Activated CD8-positive, alpha-beta T cell treated with anti-CD3 and anti-CD28 coated beads for 36 hours (primary cell): ENCODE measurements at regions not wholly inside any gene's neighbourhood (a gene's known extent, or its start where the extent isn't known, plus 50 kb on each side); places are given as distances from the start of the nearest gene placed in this dataset.

ENCODE experiments used
- ATAC-seq: fragments of 200-7000 bp; cut with Tn5 transposase; one replicate; pipeline ENCODE4 v1.10.0; 2021; ENCODE audit warnings: mild to moderate bottlenecking, moderate library complexity
- CTCF ChIA-PET: fragments of 350-600 bp; sonication (Branson Sonifier 250); formaldehyde crosslinking; loops from one replicate; lab custom pipeline; 2021; ENCODE audit warnings: antibody characterized with exemption; lab: Charles Lee
- POLR2A ChIA-PET: fragments of 350-600 bp; sonication (Branson Sonifier 250); formaldehyde crosslinking; loops from one replicate; lab custom pipeline; 2021; ENCODE audit warnings: antibody characterized with exemption; lab: Charles Lee
- DNase-seq: peaks from one replicate; pipeline ENCODE4 v3.0.0-alpha.2; 2020
- H3K27ac Mint-ChIP-seq: one replicate; pipeline ENCODE4 v1.8.0; 2021; ENCODE audit warnings: mild to moderate bottlenecking, mixed read lengths
- H3K27me3 Mint-ChIP-seq: one replicate; pipeline ENCODE4 v1.8.0; 2021; ENCODE audit warnings: mixed read lengths
- H3K36me3 Mint-ChIP-seq: one replicate; pipeline ENCODE4 v1.8.0; 2021; ENCODE audit warnings: low read depth, mixed read lengths
- H3K4me1 Mint-ChIP-seq: one replicate; pipeline ENCODE4 v1.8.0; 2021; ENCODE audit warnings: low read depth, mixed read lengths
- H3K4me3 Mint-ChIP-seq: one replicate; pipeline ENCODE4 v1.8.0; 2021; ENCODE audit warnings: mild to moderate bottlenecking, moderate library complexity, mixed read lengths
- H3K9me3 Mint-ChIP-seq: one replicate; pipeline ENCODE4 v1.8.0; 2021; ENCODE audit warnings: mixed read lengths
- intact Hi-C: fragments of 100-400 bp; cut with micrococcal nuclease; formaldehyde crosslinking; loops from one replicate; pipeline ENCODE4 v1.10.0; 2022
- TF ChIP-seq, protein P1 (sequence below): fragments of 200-600 bp; IDR thresholded peaks from one replicate; pipeline ENCODE4 v1.8.0; 2022; ENCODE audit warnings: antibody characterized with exemption, mild to moderate bottlenecking

- no peak for DNase-seq
- H3K27ac Mint-ChIP-seq = no peak overlapping the region
- intact Hi-C loops = no loop called here
- no peaks in the 10 kb centered on the region for H3K4me1 Mint-ChIP-seq
- H3K27me3 Mint-ChIP-seq = no peaks in the 10 kb centered on the region
- POLR2A ChIA-PET = no interaction called here
- no peaks in the 10 kb centered on the region for H3K9me3 Mint-ChIP-seq
- no peaks in the 10 kb centered on the region for H3K36me3 Mint-ChIP-seq
- no peak for ATAC-seq
- CTCF ChIA-PET = no interaction called here
- TF ChIP-seq, protein P1, sequence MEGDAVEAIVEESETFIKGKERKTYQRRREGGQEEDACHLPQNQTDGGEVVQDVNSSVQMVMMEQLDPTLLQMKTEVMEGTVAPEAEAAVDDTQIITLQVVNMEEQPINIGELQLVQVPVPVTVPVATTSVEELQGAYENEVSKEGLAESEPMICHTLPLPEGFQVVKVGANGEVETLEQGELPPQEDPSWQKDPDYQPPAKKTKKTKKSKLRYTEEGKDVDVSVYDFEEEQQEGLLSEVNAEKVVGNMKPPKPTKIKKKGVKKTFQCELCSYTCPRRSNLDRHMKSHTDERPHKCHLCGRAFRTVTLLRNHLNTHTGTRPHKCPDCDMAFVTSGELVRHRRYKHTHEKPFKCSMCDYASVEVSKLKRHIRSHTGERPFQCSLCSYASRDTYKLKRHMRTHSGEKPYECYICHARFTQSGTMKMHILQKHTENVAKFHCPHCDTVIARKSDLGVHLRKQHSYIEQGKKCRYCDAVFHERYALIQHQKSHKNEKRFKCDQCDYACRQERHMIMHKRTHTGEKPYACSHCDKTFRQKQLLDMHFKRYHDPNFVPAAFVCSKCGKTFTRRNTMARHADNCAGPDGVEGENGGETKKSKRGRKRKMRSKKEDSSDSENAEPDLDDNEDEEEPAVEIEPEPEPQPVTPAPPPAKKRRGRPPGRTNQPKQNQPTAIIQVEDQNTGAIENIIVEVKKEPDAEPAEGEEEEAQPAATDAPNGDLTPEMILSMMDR = no peak
- H3K4me3 Mint-ChIP-seq = no peak overlapping the region
These were observed 106.6 kb upstream of the ATP2B1 start for GRCh38 chr12:89815225-89815624.

GRCh38 chr12:89803412-89803811, 94.8 kb upstream of the ATP2B1 start:
- Mint-ChIP-seq H3K36me3 (no peaks in the 10 kb centered on the region), H3K27ac (no peak overlapping the region), H3K4me3 (no peak overlapping the region), H3K4me1 (no peaks in the 10 kb centered on the region), H3K27me3 (no peaks in the 10 kb centered on the region), H3K9me3 (no peaks in the 10 kb centered on the region)
- DNase-seq (no peak), ATAC-seq (no peak)
- intact Hi-C loops = no loop called here
- ChIA-PET POLR2A (no interaction called here), CTCF (no interaction called here)
- TF ChIP-seq, protein P1 = no peak

GRCh38 chr12:89801284-89801683, 92.6 kb upstream of the ATP2B1 start:
- DNase-seq (no peak), ATAC-seq (no peak)
- H3K27me3 Mint-ChIP-seq = no peaks in the 10 kb centered on the region
- H3K27ac Mint-ChIP-seq = no peak overlapping the region
- no peaks in the 10 kb centered on the region for H3K9me3 Mint-ChIP-seq
- POLR2A ChIA-PET = no interaction called here
- intact Hi-C loops = no loop called here
- TF ChIP-seq, protein P1 = no peak
- H3K36me3 Mint-ChIP-seq = no peaks in the 10 kb centered on the region
- CTCF ChIA-PET = no interaction called here
- no peak overlapping the region for H3K4me3 Mint-ChIP-seq
- no peaks in the 10 kb centered on the region for H3K4me1 Mint-ChIP-seq

DNA sequence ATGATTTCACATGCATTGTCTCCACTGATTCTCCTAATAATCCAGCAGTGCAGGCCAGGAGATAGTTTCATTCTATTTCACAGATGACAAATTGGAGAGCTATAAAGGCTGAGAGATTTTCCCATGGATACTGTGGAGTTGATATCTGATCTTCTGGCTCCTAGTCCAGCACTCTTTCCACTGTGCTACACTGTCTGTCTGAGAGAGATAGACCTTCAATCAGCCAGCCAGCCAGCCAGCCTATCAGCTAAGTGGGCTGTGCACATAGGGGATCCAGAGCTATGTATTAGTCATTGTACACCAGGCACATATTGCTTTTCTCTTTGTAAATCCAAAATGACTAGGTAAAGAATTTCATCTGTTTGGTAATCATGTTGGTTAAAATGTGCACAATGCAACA, 91.8 kb upstream of the ATP2B1 start:
- ChIA-PET CTCF (interaction anchor here (0.7 to 1.7 kb wide), 3 partner anchors 18 to 257 kb away, joined by 3 to 6 read pairs (median 3); no protein-coding TSS in a partner anchor), POLR2A (no interaction called here)
- no peak for ATAC-seq
- H3K4me1 Mint-ChIP-seq = no peaks in the 10 kb centered on the region
- H3K4me3 Mint-ChIP-seq = no peak overlapping the region
- no peak for DNase-seq
- TF ChIP-seq, protein P1 = no peak
- H3K27ac Mint-ChIP-seq = no peak overlapping the region
- intact Hi-C loops = no loop called here
- H3K27me3 Mint-ChIP-seq = no peaks in the 10 kb centered on the region
- H3K9me3 Mint-ChIP-seq = no peaks in the 10 kb centered on the region
- H3K36me3 Mint-ChIP-seq = no peaks in the 10 kb centered on the region

GRCh38 chr12:89799316-89799715, 90.7 kb upstream of the ATP2B1 start:
- ATAC-seq (no peak), DNase-seq (no peak)
- TF ChIP-seq, protein P1 = no peak
- no peaks in the 10 kb centered on the region for H3K9me3 Mint-ChIP-seq
- no peak overlapping the region for H3K4me3 Mint-ChIP-seq
- POLR2A ChIA-PET = no interaction called here
- H3K27me3 Mint-ChIP-seq = no peaks in the 10 kb centered on the region
- no peak overlapping the region for H3K27ac Mint-ChIP-seq
- CTCF ChIA-PET = interaction anchor here (1.5 to 1.7 kb wide), 2 partner anchors 16 to 43 kb away, joined by 3 to 6 read pairs; no protein-coding TSS in a partner anchor
- no peaks in the 10 kb centered on the region for H3K4me1 Mint-ChIP-seq
- H3K36me3 Mint-ChIP-seq = no peaks in the 10 kb centered on the region
- intact Hi-C loops = no loop called here
